ENCODE measurements at regions not wholly inside any gene's neighbourhood (a gene's known extent, or its start where the extent isn't known, plus 50 kb on each side); places are given as distances from the start of the nearest gene placed in this dataset.

- H3K27me3 ChIP-seq (ENCODE audit: control insufficient read depth, insufficient read depth, low read length): no peaks in the 10 kb centered on the region
- CTCF ChIA-PET: no interaction called here
- H3K4me3 ChIP-seq (ENCODE audit: low read depth, low read length): no peak overlapping the region
- POLR2A ChIA-PET: interaction anchor here (0.7 kb wide), 1 partner anchor 36 kb away, joined by 9 read pairs; no protein-coding TSS in a partner anchor
- TF ChIP-seq, protein P1, sequence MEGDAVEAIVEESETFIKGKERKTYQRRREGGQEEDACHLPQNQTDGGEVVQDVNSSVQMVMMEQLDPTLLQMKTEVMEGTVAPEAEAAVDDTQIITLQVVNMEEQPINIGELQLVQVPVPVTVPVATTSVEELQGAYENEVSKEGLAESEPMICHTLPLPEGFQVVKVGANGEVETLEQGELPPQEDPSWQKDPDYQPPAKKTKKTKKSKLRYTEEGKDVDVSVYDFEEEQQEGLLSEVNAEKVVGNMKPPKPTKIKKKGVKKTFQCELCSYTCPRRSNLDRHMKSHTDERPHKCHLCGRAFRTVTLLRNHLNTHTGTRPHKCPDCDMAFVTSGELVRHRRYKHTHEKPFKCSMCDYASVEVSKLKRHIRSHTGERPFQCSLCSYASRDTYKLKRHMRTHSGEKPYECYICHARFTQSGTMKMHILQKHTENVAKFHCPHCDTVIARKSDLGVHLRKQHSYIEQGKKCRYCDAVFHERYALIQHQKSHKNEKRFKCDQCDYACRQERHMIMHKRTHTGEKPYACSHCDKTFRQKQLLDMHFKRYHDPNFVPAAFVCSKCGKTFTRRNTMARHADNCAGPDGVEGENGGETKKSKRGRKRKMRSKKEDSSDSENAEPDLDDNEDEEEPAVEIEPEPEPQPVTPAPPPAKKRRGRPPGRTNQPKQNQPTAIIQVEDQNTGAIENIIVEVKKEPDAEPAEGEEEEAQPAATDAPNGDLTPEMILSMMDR (IDR thresholded peaks at IDR 0.05; ENCODE audit: insufficient read depth, low read depth, low read length): no peak
- H3K36me3 ChIP-seq (ENCODE audit: control insufficient read depth, insufficient read depth, low read length): no peaks in the 10 kb centered on the region
- DNase-seq (ENCODE audit: low read depth): no peak
These were observed 258.5 kb upstream of the IRF2BP2 start for GRCh38 chr1:234868296-234869147.

GRCh38 chr1:234866007-234866866 is 256.3 kb upstream of the IRF2BP2 start:
- ChIA-PET CTCF (interaction anchor here (0.6 kb wide), 1 partner anchor 39 kb away, joined by 5 read pairs; no protein-coding TSS in a partner anchor), POLR2A (no interaction called here)
- H3K4me3 ChIP-seq (ENCODE audit: low read depth, low read length): no peak overlapping the region
- DNase-seq (ENCODE audit: low read depth): peak; percentile 45
- no peaks in the 10 kb centered on the region for H3K27me3 ChIP-seq (ENCODE audit: control insufficient read depth, insufficient read depth, low read length)
- TF ChIP-seq, protein P1 (IDR thresholded peaks at IDR 0.05; ENCODE audit: insufficient read depth, low read depth, low read length): no peak
- H3K36me3 ChIP-seq (ENCODE audit: control insufficient read depth, insufficient read depth, low read length): no peaks in the 10 kb centered on the region

GRCh38 chr1:234865171-234866006 is 255.4 kb upstream of the IRF2BP2 start:
- TF ChIP-seq, protein P1 (IDR thresholded peaks at IDR 0.05; ENCODE audit: insufficient read depth, low read depth, low read length): no peak
- no peak overlapping the region for H3K4me3 ChIP-seq (ENCODE audit: low read depth, low read length)
- CTCF ChIA-PET: no interaction called here
- POLR2A ChIA-PET: no interaction called here
- no peak for DNase-seq (ENCODE audit: low read depth)
- no peaks in the 10 kb centered on the region for H3K27me3 ChIP-seq (ENCODE audit: control insufficient read depth, insufficient read depth, low read length)
- H3K36me3 ChIP-seq (ENCODE audit: control insufficient read depth, insufficient read depth, low read length): no peaks in the 10 kb centered on the region

DNA sequence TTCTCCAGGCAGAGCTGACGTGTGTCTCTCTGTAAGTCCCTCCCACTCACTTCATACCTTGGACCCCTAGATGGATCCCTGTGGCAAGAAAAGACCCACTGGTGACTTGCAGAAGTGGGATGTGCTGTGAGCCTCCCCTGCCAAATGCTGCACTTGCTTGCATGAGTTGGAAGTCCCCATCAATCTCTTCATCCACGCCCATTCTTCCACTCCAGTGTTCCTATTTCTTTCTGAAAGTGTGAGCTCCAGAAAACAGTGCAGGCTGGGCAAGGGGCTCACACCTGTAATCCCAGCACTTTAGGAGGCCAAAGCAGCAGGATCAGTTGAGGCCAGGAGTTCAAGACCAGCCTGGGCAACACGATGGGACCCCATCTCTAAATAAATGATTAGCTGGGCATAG is 254.1 kb upstream of the IRF2BP2 start:
- CTCF ChIA-PET: interaction anchor here (0.6 kb wide), 1 partner anchor 10 kb away, joined by 3 read pairs; no protein-coding TSS in a partner anchor

More for the DNA sequence above, 254.1 kb upstream of the IRF2BP2 start:
- Histone ChIP-seq H3K36me3 (ENCODE audit: control insufficient read depth, insufficient read depth, low read length) (no peaks in the 10 kb centered on the region), H3K4me3 (ENCODE audit: low read depth, low read length) (no peak overlapping the region), H3K27me3 (ENCODE audit: control insufficient read depth, insufficient read depth, low read length) (no peaks in the 10 kb centered on the region)
- POLR2A ChIA-PET: no interaction called here
- TF ChIP-seq, protein P1 (IDR thresholded peaks at IDR 0.05; ENCODE audit: insufficient read depth, low read depth, low read length): no peak
- DNase-seq (ENCODE audit: low read depth): no peak

All from BJ (cell line).